Stimulated activated CD4-positive, alpha-beta T cell treated with anti-CD3 and anti-CD28 coated beads, Interleukin-2, amount 100 ng/mL, for 24 hours (primary cell): ENCODE measurements at regions not wholly inside any gene's neighbourhood (a gene's known extent, or its start where the extent isn't known, plus 50 kb on each side); places are given as distances from the start of the nearest gene placed in this dataset.

Experiments
- DNase-seq, 2 donors: peaks; one replicate each; pipeline ENCODE4 v3.0.0-alpha.2; 2020

GRCh38 chr20:21033817-21034216 is 72.3 kb downstream of the LINC00237 start:
- DNase-seq = no peak

- no peak for DNase-seq
These were observed 74.5 kb downstream of the LINC00237 start for GRCh38 chr20:21031666-21032065.

GRCh38 chr20:21029341-21029740 is 76.8 kb downstream of the LINC00237 start:
- DNase-seq = no peak

- no peak for DNase-seq
These were observed 77.2 kb downstream of the LINC00237 start for GRCh38 chr20:21028921-21029320.

GRCh38 chr20:21028436-21028835 is 77.7 kb downstream of the LINC00237 start:
- DNase-seq = no peak

GRCh38 chr20:21027569-21027968 is 78.6 kb downstream of the LINC00237 start:
- no peak for DNase-seq

GRCh38 chr20:21026951-21027350 is 79.2 kb downstream of the LINC00237 start:
- DNase-seq = no peak

GRCh38 chr20:21024420-21024819 is 81.7 kb downstream of the LINC00237 start:
- DNase-seq = no peak

DNA sequence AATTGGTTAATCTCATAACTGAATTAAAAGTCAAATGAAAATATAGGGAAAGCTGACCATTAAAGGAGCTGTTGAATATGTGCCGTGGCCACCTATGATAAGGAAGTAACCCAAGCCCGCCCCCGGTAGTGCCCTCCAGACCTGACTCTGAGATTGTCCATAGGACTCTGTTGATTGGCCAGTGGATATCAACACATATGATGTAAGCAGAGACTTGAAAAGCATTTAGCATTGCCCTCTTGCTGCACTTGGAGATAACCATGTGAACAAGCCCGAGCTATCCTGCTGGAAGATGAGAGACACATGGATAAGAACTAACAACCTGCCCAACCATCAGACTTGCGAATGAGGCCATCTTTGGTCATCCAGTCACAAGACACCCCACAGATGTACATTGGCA is 83.2 kb downstream of the LINC00237 start:
- DNase-seq = no peak

GRCh38 chr20:21021472-21021790 is 84.7 kb downstream of the LINC00237 start:
- DNase-seq = no peak

DNA sequence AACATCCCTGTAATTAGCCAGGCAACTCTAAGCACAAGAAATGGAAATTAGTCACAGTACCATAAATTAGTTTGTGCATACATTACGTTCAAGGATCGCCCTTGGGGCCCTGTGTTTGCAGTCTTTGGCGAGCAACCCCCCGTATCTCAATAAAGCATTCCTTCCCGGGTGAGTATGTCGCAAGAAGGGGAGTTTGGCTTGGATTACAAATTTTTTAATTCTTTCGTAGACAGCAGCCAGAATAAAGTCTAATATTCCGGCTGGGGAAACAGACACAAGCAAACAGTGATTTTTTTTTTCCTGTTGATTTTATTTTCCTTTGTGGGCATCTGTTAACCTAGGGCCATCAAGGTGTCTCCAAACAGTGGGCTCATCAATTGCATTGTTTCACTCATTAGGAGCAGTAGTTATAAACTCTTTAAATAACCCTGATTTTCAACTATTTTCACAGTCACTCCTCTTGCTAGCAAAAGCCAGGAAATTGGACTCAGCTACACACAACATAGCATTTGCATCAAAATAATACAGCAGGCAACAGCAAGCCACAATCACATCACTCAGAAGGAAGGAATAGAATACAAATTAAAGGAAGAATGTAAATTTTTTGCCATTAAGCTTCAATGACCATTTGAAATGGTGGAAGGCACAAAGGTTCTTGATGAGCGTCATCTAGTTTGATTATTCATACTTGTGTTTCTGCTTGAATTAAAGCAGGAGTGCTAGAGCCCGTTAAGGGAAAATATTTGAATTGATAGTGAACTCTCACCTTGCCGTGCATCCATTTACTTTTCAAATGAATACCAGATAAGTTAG is 85.3 kb downstream of the LINC00237 start:
- DNase-seq = no peak

GRCh38 chr20:21019814-21020658 is 86.1 kb downstream of the LINC00237 start:
- DNase-seq = no peak

DNA sequence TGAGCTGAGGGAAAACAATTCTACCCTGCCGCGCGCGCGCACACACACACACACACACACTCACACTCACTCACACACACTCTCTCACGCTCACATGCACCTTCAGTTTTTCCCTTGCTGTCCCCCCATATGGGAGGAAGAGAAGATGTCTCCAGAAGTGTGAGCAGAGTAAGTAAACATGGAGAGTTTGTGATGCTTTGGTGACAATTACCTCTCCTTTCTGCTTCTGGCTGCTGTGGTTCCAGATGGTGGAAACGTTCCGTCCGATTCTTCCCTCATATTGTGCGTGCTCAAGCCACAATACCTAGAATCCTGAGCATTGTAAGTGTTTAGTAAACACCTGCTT is 86.7 kb downstream of the LINC00237 start:
- no peak for DNase-seq

DNA sequence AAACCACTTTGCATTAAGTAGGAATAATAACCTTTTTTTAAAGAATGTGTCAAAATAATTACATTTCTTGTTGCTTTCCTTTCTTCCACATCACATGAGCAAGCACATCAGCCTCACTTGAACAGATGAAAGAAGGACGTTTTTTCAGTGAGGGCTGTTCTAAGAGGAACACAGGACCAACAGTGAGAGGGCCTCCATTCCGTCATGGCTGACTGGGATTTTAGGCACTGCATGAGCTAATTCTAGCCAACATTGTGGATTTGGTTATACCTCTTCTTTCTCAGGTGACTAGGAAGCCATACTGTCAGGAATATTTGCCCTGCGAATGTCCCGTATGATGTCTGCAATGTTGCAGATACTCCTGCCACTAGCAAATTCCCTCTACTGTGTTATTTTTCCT is 87.6 kb downstream of the LINC00237 start:
- no peak for DNase-seq

DNA sequence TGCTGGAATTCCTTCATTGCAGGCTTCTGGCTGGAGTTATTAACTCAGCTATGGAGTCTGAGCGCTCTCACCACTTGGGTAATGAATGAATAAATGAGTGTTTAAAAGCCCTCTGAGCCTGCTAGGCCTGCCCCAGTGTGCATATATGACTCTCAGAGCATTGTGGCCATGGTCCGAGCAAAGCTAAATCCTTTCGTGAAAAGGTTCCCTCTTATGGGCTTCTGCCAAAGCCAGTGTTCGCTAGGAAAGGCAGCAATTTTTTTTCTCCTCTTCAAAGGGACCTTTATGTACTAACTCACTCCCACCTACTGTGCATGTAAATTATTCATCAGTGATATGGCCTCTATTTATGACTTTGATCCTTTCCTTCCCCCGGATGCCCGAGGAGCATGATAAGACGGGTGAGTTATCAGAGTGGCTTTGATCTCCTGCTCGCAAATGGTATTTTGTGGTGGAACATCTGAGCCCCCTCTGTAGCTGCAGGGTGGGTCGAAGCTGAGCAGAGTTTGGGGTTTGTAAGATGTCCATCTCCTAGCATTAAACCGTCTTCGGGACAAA is 88.6 kb downstream of the LINC00237 start:
- DNase-seq = no peak

DNA sequence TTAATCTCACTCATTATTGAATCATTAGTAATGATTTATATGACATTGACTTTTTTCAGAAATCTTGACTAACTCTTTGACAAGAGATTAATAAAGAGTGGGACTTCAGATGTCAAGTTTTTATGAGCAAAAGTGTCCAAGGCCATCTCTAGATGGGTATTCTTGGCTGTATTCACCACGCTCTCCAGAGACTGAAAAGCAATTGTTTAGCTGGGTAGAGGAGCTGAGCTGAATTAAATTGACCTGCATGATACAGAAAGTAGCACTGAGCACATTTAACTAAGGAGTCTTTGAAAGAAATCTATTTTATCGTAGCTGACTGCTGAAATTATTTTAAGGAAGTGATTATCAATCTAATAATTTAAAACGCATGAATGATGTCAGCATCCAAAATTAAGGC is 89.4 kb downstream of the LINC00237 start:
- DNase-seq = no peak

DNA sequence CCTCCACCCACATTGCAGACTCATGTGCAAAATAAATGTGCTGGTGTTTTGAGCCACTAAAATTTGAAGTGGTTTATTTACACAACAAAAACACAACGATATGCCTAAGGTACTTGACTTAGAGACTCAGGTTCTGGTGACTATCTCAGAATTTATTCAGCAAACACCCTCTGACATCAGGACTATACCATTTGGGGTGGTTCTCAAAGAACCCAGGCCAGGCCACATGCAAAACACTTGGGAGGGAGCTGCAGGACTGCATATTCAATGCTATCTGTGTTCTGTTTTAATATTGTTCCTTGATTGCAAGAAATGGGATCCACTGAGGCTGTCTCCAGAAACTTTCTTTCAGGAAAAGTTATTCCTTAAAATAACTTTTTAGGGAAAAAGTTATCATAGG is 91.6 kb downstream of the LINC00237 start:
- DNase-seq = no peak

DNA sequence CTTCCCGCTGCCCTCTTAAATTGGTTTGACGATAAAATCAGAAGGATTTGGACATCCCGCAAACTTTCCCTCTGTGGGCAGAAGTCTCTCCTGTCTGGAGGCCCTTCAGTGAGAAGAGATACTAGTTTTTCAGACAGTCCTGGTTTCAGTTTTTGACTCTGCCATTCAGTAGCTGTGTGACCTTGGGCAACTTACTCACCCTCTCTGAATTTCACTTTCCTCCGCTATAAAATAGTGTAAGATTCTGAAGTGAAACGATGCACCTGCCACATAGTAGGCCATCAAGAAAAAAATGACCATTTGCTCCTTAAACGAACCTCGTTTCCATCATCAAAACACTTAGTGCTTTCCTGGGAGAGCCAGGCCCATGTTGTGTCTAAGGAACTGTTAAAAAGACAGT is 97.2 kb downstream of the LINC00237 start:
- DNase-seq = no peak

- DNase-seq = no peak
These were observed 99.5 kb downstream of the LINC00237 start for GRCh38 chr20:21006611-21007010.

DNA sequence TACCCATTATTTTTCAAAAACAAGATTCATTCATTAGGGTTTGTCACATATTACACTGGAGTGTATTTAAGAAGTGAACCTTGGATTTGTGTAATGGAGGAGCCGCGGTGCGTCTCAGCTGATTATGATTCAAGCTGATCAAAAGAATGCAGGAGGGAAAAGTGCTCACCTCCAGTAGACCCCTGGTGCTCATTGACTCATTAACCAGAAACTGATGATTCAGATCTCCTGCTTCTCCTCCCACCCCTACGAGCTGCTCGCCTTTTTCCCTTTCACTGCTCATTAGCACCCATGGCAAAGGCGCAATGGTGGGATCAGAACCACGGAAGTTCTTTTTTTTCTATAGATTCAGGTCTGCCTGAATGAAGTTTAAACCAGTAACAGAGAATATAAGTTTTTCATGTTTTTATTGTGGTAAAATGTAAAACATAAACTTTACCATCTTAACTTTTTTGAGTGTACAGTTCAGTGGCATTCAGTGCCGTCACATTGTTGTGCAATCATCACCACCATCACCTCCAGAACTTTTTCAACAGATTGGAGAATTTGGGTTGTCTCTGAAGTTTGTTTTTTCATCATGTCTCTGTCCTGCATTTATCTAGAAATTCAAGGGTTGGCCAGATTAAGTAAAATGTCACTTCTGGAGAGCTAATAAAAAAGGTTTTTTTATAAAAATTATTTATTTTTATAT is 101.6 kb downstream of the LINC00237 start:
- no peak for DNase-seq

GRCh38 chr20:21003902-21004301 is 102.3 kb downstream of the LINC00237 start:
- no peak for DNase-seq

DNA sequence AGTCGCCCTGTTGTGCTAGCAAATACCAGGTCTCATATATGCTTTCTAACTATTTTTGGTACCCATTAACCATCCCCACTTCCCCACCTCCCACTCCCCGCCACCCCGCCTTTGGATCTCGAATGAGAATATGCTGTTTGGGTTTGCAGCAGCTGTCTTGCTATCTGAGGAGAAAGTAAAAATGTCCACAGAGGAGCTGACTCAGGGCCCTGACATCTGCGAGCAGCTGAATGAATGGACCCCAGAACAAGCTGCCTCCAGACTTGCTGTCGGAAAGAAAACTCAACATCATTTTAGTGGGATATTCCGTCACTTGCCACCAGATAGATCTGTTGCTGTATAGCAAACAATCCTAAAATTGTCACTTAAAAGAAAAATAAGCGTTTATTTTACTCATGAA is 103.7 kb downstream of the LINC00237 start:
- DNase-seq = no peak

DNA sequence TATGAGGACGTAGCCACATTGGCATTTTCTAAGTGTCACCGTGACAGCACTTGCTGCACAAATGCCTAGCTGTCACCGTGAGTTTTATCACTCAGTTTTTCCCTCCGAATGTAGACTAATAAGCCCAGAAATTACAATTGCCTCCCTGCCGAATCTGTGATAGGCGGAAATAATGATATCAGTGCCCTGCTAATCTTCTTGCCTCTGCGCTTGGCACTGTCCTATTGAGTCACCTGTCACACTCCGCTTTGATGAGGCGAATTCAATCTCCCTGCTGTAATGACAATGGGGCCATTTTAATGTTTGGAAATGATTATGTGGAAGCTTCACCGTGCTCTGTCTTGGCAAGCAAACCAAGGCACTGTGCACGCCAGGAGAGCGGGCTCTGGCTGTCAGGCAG is 112.8 kb downstream of the LINC00237 start:
- DNase-seq = no peak
